ENCODE measurements at regions not wholly inside any gene's neighbourhood (a gene's known extent, or its start where the extent isn't known, plus 50 kb on each side); places are given as distances from the start of the nearest gene placed in this dataset.
"Not testable (repeated sequence)": the region's sequence is repeated elsewhere in the genome, so short reads cannot be mapped to it uniquely, and the experiment has no call there.

DNA sequence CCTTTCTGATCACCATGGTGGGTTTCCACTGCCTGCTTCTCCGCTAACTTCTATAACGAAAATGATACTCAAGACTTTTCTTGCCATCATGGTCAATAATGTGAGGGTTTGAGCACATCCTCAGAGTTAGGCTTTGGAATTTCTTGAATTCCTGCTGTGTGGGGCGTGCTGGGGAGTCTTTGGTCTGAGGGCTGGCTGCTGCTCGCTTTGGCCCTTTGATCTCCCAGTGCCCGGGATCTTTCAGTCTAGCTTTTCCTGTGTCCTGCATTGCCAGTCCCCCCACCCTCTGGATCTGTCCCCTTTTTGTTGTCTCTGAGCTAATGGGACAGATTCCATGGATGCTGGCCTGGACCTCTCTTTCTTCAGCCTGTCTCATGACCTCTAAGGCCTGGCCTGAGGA lies 182.6 kb downstream of the NPIPA7 start:
- H4K8ac ChIP-seq (ENCODE audit: low read depth in 2 of 2, low read length in 2 of 2); H3K27ac ChIP-seq (ENCODE audit: insufficient read depth, low read length); ATAC-seq (ENCODE audit: low read depth); H3K4me2 ChIP-seq (ENCODE audit: low read depth, low read length); H3K36me3 ChIP-seq (ENCODE audit: control insufficient read depth, insufficient read depth, low read length); DNase-seq; H3K4ac ChIP-seq (ENCODE audit: low read depth, low read length); H2AFZ ChIP-seq (replicated peaks; ENCODE audit: low read length, poor library complexity); H3K79me1 ChIP-seq (ENCODE audit: low read depth in 1 of 2, low read length in 2 of 2); POLR2A ChIA-PET (ENCODE audit: unreplicated experiment); H3K9me1 ChIP-seq (ENCODE audit: insufficient read depth, low read length); H2BK20ac ChIP-seq (ENCODE audit: low read depth, low read length); H2BK120ac ChIP-seq (ENCODE audit: low read depth, low read length); intact Hi-C loops (cut with micrococcal nuclease); H3K56ac ChIP-seq (ENCODE audit: extremely low read depth, insufficient read depth, low read length); in situ Hi-C loops (cut with MboI; ENCODE audit: low sequenced_read_pairs); H3K14ac ChIP-seq (replicated peaks; ENCODE audit: low read depth, low read length); H3K23ac ChIP-seq (ENCODE audit: low read depth, low read length); H3K9me3 ChIP-seq (ENCODE audit: control insufficient read depth, insufficient read depth, low read length); H2BK15ac ChIP-seq (ENCODE audit: low read depth, low read length); H3K18ac ChIP-seq (ENCODE audit: low read depth, low read length); H3K9ac ChIP-seq (ENCODE audit: low read depth, low read length); BruUV-seq (replicated peaks); H4K91ac ChIP-seq (ENCODE audit: insufficient read depth, low read depth, low read length); dilution Hi-C loops (cut with HindIII; ENCODE audit: low sequenced_read_pairs, unreplicated experiment); CTCF ChIA-PET; H3K27me3 ChIP-seq (ENCODE audit: control insufficient read depth, insufficient read depth, low read length); H4K20me1 ChIP-seq (ENCODE audit: insufficient read depth, low read length); H4K5ac ChIP-seq (ENCODE audit: low read depth, low read length); H2BK5ac ChIP-seq (ENCODE audit: low read depth, low read length, poor library complexity, severe bottlenecking); H2AK9ac ChIP-seq (replicated peaks; ENCODE audit: low read depth, low read length, poor library complexity); H2AK5ac ChIP-seq (ENCODE audit: low read depth, low read length); H3K4me1 ChIP-seq (ENCODE audit: control insufficient read depth, insufficient read depth, low read length); H3K4me3 ChIP-seq (ENCODE audit: insufficient read depth, low read depth, low read length): not testable (repeated sequence)
- no CpG with 5 or more reads among the region's 5 CpGs for WGBS, 2 experiments (ENCODE audit: extremely low coverage in 2 of 2, insufficient read length in 1 of 2)

DNA sequence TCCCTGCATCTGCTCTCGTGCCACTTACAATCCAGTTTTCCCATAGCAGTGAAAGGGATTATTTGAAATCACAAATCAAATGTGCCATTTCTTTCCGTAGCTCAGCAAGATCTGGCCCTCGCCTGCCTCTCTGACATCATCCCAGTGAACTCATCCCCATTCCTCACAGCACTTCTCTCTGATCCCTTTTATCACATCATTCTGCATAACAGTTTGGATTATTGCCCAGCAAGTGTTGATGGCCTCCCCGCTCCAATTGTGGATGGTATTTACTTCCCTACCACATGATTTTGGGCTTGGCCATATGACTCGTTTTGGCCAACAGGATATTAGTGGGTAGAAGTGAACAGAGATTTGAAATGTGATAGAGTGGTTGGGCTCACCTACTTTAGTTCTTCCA lies 185.0 kb downstream of the NPIPA7 start:
- H4K20me1 ChIP-seq (ENCODE audit: insufficient read depth, low read length); H2AK5ac ChIP-seq (ENCODE audit: low read depth, low read length); H2BK120ac ChIP-seq (ENCODE audit: low read depth, low read length); H3K4me2 ChIP-seq (ENCODE audit: low read depth, low read length); H3K9me3 ChIP-seq (ENCODE audit: control insufficient read depth, insufficient read depth, low read length); H3K9me1 ChIP-seq (ENCODE audit: insufficient read depth, low read length); intact Hi-C loops (cut with micrococcal nuclease); H2BK5ac ChIP-seq (ENCODE audit: low read depth, low read length, poor library complexity, severe bottlenecking); H3K4ac ChIP-seq (ENCODE audit: low read depth, low read length); H4K91ac ChIP-seq (ENCODE audit: insufficient read depth, low read depth, low read length); CTCF ChIA-PET; BruUV-seq (replicated peaks); H3K18ac ChIP-seq (ENCODE audit: low read depth, low read length); H3K23ac ChIP-seq (ENCODE audit: low read depth, low read length); H3K79me1 ChIP-seq (ENCODE audit: low read depth in 1 of 2, low read length in 2 of 2); H3K36me3 ChIP-seq (ENCODE audit: control insufficient read depth, insufficient read depth, low read length); ATAC-seq (ENCODE audit: low read depth); H2AK9ac ChIP-seq (replicated peaks; ENCODE audit: low read depth, low read length, poor library complexity); H3K27ac ChIP-seq (ENCODE audit: insufficient read depth, low read length); H3K4me3 ChIP-seq (ENCODE audit: insufficient read depth, low read depth, low read length); POLR2A ChIA-PET (ENCODE audit: unreplicated experiment); H3K56ac ChIP-seq (ENCODE audit: extremely low read depth, insufficient read depth, low read length); dilution Hi-C loops (cut with HindIII; ENCODE audit: low sequenced_read_pairs, unreplicated experiment); H3K4me1 ChIP-seq (ENCODE audit: control insufficient read depth, insufficient read depth, low read length); H3K27me3 ChIP-seq (ENCODE audit: control insufficient read depth, insufficient read depth, low read length); DNase-seq; H4K5ac ChIP-seq (ENCODE audit: low read depth, low read length); H3K9ac ChIP-seq (ENCODE audit: low read depth, low read length); H2BK15ac ChIP-seq (ENCODE audit: low read depth, low read length); H3K14ac ChIP-seq (replicated peaks; ENCODE audit: low read depth, low read length); in situ Hi-C loops (cut with MboI; ENCODE audit: low sequenced_read_pairs); H2AFZ ChIP-seq (replicated peaks; ENCODE audit: low read length, poor library complexity); H4K8ac ChIP-seq (ENCODE audit: low read depth in 2 of 2, low read length in 2 of 2); H2BK20ac ChIP-seq (ENCODE audit: low read depth, low read length): not testable (repeated sequence)
- WGBS, 2 experiments (ENCODE audit: extremely low coverage in 2 of 2, insufficient read length in 1 of 2): no CpG with 5 or more reads among the region's 5 CpGs
